DMS153 treated with DMSO at 0.1 percent for 48 hours (cell line): ENCODE measurements at regions not wholly inside any gene's neighbourhood (a gene's known extent, or its start where the extent isn't known, plus 50 kb on each side); places are given as distances from the start of the nearest gene placed in this dataset.

Experiments used
- DNase-seq: peaks from one replicate; lab custom pipeline; 2025; ENCODE audit not compliant: unreplicated experiment; lab: John Stamatoyannopoulos, UW

DNA sequence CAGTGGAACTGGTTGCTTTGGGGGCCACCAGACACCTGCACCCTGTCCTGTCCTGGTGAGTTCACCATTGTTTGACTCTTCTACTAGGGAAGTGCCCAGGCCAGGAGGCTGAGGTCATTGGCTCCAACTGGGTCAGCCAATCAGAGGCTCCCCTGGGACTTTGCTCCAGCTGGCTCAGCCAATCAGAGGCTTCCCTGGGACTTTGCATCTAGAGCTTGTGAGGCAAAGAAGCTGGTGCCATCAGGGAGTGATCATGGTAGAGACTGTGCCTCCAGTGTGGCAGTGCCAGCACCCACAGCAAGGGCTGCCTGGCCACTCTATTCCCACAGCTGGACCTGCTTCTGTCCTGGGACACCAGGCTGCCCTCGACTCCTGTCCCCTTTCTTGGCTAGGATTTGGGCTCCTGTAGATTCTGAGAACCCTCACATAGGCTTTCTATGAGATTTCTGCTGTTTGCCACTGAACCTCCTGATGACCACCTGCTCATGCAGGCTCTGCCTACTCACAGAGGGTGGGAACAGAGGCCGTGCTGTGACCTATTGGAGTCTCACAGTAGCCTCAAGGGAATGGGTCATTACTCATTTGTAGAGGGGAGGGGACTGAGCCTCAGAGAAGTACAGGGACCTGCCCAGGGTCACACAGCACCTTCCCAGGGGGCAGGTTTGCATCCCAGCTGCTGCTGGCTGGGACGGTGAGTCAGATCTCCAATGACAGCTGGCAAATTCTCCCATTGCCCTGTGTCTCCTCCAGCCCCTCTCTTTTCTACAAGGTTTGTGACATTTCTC is 59.2 kb upstream of the SHISAL1 start:
- no peak for DNase-seq

DNA sequence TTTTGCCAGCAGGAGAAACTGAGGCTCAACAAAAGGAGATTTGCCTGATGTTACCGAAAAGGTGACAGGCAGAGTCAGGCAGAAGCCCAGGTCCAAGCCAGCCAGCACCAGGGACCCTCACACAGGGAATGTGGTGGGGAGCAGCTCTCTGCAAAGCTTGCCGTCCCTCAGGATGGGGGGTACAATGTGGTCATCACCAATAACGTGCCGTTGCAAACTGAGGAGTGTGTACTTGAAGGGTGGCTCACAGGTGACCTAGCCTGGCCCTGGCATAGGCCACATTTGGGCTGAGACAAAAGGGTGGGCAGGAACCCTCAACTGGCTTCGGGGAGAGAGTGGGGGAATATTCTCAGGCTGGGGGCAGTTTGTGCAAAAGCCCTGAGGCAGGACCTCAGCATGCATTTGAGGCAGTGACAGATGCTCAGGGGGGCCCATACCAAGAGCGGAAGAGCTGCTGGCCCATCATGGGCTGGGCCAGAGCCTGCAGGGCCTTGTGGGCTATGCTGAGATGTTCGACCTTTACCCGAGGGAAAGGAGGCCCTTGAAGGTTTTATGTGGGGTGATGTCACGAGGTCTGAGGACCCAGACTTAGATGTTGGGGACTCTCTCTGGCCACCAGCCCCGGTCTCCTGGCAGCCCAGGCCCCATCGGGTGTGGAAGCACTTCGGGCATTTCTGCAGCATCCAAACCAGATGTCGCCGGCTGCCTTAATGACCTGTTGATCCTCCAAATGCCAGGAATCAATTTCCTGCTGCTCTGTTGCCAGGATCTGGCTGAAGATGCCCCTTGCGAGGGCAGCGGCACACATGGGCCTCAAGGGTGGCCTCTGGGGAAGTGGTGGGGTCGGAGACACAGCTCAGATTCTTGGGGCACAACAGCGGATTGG is 57.4 kb upstream of the SHISAL1 start:
- DNase-seq: no peak

DNA sequence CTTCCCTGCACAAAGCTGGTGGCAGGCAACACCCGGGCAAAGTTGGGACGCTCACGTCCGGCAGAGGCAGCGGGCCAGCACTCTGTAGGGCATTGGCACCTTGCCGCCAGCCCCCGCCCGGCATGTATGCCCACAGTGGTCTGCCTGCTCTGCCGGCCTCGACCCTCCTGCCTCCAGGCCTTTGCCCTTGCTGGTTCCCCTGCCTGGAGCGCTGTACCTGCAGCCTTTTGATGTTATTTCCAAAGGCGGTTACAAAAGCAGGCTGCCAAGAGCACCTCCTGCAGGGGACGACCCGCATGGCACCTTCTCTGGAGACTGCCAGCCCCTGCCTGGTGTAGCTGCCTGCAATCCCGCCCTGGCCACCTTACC is 56.5 kb upstream of the SHISAL1 start:
- no peak for DNase-seq

DNA sequence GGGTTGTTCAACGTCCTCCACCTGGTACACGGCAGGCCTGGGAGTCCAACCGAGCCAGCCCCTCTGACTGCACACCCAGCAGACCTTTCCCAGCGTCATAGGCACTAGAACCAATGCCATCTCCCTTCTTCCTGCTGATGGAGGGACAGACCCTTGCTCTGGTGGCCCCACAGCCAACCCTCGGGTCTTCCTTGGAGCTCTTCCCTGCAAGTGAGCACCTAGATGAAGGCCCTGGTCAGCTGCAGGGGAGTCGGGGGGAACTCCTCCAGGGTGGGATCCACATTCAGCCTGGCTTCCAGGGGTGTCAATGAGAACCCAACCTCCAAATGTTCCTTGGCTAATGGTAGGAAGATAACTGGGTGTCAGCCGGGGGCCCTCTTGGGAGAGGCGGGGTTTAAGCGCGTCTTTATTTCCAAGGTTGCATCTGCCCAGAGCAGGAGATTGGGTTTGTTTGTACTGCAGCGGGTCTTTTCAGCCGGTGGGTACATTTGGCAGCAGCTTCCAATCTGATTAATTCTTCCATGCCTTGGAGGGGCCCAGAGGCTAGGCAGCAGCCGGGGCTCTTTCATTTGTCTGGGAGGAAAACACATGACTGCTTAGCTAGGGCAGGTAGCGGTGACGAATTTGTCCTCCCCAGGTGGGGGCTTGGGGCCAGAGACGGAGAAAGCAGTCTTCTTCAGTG is 56.0 kb upstream of the SHISAL1 start:
- DNase-seq: no peak

DNA sequence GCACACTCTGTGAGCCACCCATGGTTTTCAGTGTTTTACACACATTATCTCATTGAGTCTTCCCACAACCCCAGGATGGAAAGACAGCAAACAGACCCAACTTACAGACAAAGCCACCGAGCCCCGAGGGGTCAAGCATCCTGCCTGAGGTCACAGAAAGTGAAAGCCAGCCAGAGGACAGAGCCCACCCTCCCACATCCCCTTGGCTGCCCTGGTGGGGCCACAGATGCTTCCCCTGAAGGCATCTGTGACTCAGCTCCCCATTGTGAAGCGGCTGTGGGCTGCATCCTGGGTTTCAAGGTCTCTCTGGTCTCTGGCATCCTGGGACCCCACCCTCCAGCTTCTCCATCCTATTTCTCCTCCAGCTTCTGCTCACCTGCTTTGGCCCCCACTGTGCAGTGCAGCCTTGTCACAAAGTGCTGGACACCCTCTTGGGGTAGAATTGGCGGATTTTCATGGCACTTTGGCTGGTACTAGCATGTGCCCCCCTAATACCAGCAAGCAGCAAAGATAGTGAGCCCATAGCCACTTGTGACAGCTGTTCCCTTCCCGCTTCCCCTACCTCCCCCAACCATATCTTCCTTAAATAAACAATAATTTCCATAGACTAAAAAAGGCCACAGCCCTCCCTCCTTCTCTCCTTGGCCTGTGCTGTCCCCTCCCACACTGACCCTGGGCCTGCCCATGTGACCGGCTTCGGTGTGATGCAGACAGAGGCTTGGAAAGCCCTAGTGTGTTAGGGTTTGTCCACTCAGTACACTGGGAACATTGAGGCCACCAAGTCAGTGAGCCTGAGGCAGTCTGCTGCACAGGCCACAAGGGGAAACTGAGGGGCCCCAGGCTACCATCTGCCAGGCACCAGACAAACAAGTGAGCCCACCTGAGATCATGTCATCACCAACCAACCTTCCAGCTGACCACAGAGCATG is 53.9 kb upstream of the SHISAL1 start:
- no peak for DNase-seq

DNA sequence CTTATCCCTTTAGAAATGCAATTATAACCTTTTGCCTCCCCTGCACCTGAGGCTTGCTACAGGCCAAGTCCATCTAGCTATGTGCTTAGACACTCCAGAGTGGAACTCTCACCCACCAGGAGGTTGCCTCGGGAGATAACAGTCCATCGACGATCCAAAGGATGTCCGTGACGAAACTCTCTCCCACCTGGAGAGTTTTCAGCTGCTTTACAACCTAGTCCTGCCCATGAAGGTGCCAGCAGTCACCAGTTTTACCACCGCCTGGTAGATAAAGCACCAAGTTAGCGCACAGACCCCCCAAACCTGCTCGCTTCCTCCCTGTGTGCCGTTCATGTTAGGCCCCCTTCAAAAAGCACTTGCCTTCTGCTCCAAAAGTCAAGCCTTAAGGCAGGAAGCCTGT is 53.1 kb upstream of the SHISAL1 start:
- DNase-seq: no peak

DNA sequence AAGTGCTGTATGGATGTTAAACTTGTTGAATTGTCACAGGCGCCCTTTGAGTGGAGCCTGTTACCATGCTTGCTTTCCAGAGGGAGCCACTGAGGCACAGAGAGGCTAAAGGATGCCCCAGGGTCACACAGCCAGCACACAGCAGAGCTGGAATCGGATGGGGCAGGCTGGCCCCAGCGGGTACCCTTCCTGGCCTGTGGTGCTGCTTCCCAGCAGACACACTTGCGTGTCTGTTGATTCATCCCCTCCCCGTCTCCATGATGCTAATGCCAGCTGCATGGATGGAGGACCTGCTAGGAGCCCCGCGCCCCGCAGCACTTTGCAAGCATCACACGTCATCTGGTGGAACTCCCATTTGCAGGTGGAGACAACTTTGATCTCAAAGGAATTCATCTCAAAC is 52.4 kb upstream of the SHISAL1 start:
- no peak for DNase-seq

DNA sequence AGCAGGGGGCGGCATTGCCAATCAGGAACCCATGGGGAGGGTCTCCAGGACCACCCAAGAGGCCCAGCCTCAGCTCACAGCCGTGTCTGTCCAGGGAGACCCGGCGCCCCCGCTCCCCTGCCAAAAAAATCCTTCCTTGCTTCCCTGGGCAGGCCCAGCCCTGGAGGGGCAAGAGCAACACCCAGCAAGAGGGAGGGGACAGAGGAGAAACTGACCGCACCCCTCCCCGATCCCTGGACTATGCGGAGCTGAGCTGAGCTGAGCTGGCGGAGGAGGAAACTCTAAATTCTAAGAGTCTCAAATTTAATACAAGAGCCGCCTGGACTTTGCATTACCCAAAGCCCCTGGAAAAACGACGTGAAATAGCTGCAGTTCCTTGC is 52.0 kb upstream of the SHISAL1 start:
- DNase-seq: no peak

DNA sequence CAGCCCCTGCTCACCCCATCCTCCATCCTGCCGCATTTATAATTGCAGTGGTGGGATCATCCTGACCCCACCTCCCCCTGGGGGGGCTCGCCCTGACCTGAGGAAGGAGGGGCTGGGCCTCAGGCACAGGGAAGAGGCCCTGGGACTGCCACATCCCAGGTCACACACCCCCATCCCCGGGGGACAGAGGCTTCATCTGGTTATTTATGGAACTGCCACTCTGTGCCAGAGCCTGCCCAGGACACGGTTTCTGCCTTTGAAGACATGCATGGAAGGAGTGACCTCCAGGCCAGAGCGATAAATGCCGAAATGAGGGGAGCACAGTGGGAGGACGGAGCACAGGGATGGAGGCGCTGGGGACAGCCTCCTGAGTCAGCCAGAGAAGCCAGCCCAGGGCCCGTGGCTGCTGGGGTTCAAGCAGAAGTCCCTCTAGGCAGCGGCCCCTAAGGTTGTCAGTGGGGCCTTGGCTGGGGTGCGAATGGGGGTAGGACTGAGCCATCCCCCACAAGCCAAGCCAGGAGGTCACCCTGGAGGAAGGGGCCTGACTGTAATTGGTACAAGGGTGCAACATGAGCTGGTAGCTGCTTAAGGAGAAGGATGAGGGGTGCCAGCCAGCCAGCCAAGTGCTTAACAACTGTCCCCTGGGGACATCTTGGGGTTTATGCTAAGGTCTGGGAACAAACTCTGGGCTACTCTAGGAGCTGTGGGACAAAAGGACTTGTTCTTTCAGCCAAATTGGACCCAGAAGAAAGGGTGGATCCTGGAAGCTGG is 51.4 kb upstream of the SHISAL1 start:
- DNase-seq: no peak

DNA sequence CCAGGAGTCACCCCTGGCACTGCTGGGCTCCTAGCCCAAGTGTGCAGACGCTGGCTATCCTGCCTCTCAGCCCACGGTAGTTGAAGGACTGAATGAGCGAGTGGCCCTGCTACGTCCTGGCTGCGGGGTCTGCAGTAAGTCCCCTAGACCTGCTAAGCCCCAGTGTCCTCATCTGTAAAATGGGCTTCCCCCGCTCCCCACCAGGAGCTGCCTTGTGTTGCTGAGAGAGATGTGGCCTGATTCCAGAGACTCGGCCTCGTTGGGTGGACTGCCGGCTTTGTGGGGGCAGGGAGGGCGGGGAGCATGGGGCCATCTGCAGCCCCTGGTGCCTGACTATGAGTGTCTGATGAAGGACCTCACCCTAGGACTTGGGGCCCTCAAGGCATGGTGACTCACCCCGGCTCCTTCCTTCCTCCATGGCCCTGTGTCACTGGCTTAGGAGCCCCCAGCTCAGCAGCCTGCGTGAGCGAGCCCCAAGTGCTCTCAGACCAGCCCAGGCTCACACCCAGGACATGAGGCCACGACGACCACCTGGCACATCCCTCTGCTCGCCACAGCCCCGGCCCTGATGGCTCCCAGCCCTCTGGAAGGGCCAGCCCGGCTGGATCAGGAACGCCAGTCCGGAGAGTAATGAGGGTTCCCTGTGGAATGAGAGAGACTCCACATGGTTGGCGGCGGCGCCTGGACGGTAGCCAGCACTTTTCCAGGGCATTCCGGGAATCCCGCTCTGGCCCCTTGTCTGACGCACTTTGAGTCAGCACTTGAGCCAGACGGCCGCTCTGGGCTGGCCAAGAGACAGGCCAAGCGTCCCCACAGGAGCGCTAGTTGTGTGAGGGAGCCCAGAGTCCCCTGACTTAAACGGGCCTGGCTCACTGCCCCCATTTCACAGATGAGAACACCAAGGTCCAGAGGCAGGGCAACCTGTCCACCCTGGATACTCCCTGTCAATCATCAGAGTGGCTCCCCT is 50.5 kb upstream of the SHISAL1 start:
- no peak for DNase-seq

DNA sequence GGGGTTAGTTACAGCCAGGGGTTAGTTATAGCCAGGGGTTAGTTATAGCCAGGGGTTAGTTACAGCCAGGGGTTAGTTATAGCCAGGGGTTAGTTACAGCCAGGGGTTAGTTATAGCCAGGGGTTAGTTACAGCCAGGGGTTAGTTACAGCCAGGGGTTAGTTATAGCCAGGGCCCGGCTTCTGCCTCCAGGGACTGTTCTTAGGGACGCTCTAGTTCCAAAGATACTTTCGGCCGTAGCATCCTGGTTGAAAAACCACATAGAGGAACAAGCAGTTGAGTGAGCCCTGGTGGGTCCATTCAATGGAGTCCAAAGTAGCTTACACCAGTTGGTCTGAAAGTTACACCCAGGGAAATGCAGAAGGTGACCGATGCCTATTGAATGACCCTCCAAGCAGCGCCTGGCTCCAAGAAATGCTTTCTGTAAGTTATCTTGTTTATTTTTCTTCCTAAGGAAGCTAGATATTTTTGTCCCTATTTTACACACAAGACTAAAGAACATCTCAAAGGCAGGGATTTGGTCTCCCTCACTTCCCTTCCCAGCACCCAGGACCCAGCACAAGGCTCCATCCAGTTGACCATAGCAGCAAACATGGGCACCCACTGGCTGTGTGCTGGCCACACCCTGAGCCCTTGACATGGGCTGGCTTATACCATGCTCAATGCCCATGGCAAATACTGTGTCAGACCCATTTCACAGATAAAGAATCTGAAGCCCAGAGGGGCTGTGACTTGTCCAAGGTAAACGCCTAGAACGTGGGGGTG is 49.7 kb upstream of the SHISAL1 start:
- DNase-seq: no peak
